Esophagus squamous epithelium (tissue), 4 donors: ENCODE measurements at regions not wholly inside any gene's neighbourhood (a gene's known extent, or its start where the extent isn't known, plus 50 kb on each side); places are given as distances from the start of the nearest gene placed in this dataset.

Experiments used
- CTCF ChIP-seq, 6 experiments: fragments of 450-650 bp in 4 of 6; fragments of 200-600 bp in 2 of 6; sonication (generic) in 2 of 6; IDR thresholded peaks; one replicate each; pipeline ENCODE4 v1.5.1; 2016 to 2019; ENCODE audit warnings: antibody characterized with exemption in 6 of 6, mild to moderate bottlenecking in 4 of 6, moderate library complexity in 4 of 6
- POLR2A ChIP-seq, 4 donors: fragments of 450-650 bp; IDR thresholded peaks; one replicate each; pipeline ENCODE4 v1.6.1; 2017; ENCODE audit warnings: antibody characterized with exemption in 4 of 4, mild to moderate bottlenecking in 4 of 4, moderate library complexity in 3 of 4

GRCh38 chr15:25089577-25089976 is 134.8 kb downstream of the SNRPN start:
- TF ChIP-seq CTCF (IDR thresholded peaks at IDR 0.05) = no peak
- TF ChIP-seq POLR2A (IDR thresholded peaks at IDR 0.05) = no peak
